Transverse colon (tissue), 4 donors: ENCODE measurements at regions not wholly inside any gene's neighbourhood (a gene's known extent, or its start where the extent isn't known, plus 50 kb on each side); places are given as distances from the start of the nearest gene placed in this dataset.

Source experiments
- DNase-seq: peaks from one replicate; pipeline ENCODE4 v3.0.0-alpha.2; 2019
- H3K27ac ChIP-seq, 4 donors: fragments of 200-600 bp; sonication (generic); 2 replicates each; pipeline ENCODE4 v1.5.1; 2016 to 2018; ENCODE audit warnings: inconsistent platforms in 4 of 4
- H3K27me3 ChIP-seq: fragments of 200-600 bp; sonication (generic); 2 replicates; pipeline ENCODE4 v1.5.1; 2017; ENCODE audit warnings: inconsistent platforms
- H3K36me3 ChIP-seq, 4 donors: fragments of 200-600 bp; sonication (generic); 2 replicates each; pipeline ENCODE4 v1.5.1; 2017 to 2019; ENCODE audit warnings: inconsistent platforms in 4 of 4
- H3K4me1 ChIP-seq, 4 donors: fragments of 200-600 bp; sonication (generic); 2 replicates each; pipeline ENCODE4 v1.5.1; 2017 to 2020; ENCODE audit warnings: inconsistent platforms in 4 of 4
- H3K4me3 ChIP-seq, 4 donors: fragments of 200-600 bp; sonication (generic); 1 replicate in 1 of 4; 2 replicates in 3 of 4; pipeline versions ENCODE4 v1.5.1 to v1.6.1; 2017 to 2019; ENCODE audit warnings: inconsistent platforms in 4 of 4
- H3K9me3 ChIP-seq, 2 donors: fragments of 200-600 bp; sonication (generic); 2 replicates each; pipeline ENCODE4 v1.5.1; 2017 to 2019; ENCODE audit warnings: inconsistent platforms in 2 of 2
- EP300 ChIP-seq: sonication (generic); formaldehyde crosslinking; IDR thresholded peaks from one replicate; pipeline ENCODE4 v1.6.1; 2017; ENCODE audit warnings: antibody characterized with exemption, low read depth
- POLR2A ChIP-seq: fragments of 450-650 bp; IDR thresholded peaks from one replicate; pipeline ENCODE4 v1.6.1; 2016; ENCODE audit warnings: antibody characterized with exemption, mild to moderate bottlenecking, moderate library complexity
- POLR2AphosphoS5 ChIP-seq, 3 donors: sonication (generic); formaldehyde crosslinking; IDR thresholded peaks; one replicate each; pipeline ENCODE4 v1.6.1; 2016; ENCODE audit warnings: antibody characterized with exemption in 3 of 3
- WGBS, 2 donors: methylation state at CpG; one replicate each; pipeline ENCODE4 v1.1.5; 2018; ENCODE audit warnings: low coverage in 1 of 2; 5-methylcytosine and 5-hydroxymethylcytosine counted together
- in situ Hi-C, 4 donors: fragments of 200-750 bp; cut with MboI; loops; one replicate each; pipeline versions ENCODE4 v1.15.0 to v1.15.1; 2017; ENCODE audit warnings: low sequenced_read_pairs in 3 of 4, low pct_ligation_motif_present in 1 of 4, low pct_unique_long_range_greater_than_20kb in 1 of 4
- intact Hi-C: fragments of 100-400 bp; cut with DNase I; formaldehyde crosslinking; loops from one replicate; pipeline ENCODE4 v1.15.1; 2023; ENCODE audit warnings: low total_unique reads
- TF ChIP-seq, protein P1 (sequence below), 5 experiments: fragments of 200-600 bp in 3 of 5; fragments of 450-650 bp in 2 of 5; sonication (generic) in 3 of 5; IDR thresholded peaks; 1 replicate in 2 of 5; 2 replicates in 3 of 5; pipeline ENCODE4 v1.5.1; 2016 to 2017; ENCODE audit warnings: antibody characterized with exemption in 5 of 5, inconsistent platforms in 3 of 5, mild to moderate bottlenecking in 2 of 5, moderate library complexity in 1 of 5

DNA sequence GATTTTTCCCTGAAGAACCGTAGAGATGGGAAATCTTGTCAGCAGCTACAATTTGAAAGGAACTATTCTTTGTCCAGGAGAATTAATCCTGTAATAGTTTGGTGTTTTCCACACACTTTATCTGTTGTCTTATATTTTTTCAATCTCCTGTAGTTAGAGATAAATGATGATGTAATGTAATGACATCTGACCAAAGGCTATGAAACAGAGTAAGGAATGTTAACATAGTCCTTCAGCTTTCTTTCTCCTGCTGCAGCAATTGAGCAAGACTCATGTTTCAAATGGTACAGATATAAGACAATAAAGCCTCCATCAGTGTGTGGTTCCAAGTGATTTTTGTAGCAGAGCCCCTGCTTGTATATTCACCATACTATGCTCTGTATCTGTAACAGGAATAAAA lies 1028.4 kb downstream of the SI start:
- TF ChIP-seq, protein P1, sequence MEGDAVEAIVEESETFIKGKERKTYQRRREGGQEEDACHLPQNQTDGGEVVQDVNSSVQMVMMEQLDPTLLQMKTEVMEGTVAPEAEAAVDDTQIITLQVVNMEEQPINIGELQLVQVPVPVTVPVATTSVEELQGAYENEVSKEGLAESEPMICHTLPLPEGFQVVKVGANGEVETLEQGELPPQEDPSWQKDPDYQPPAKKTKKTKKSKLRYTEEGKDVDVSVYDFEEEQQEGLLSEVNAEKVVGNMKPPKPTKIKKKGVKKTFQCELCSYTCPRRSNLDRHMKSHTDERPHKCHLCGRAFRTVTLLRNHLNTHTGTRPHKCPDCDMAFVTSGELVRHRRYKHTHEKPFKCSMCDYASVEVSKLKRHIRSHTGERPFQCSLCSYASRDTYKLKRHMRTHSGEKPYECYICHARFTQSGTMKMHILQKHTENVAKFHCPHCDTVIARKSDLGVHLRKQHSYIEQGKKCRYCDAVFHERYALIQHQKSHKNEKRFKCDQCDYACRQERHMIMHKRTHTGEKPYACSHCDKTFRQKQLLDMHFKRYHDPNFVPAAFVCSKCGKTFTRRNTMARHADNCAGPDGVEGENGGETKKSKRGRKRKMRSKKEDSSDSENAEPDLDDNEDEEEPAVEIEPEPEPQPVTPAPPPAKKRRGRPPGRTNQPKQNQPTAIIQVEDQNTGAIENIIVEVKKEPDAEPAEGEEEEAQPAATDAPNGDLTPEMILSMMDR (IDR thresholded peaks at IDR 0.05) = no peak
- TF ChIP-seq POLR2A (no peak), POLR2AphosphoS5 (IDR thresholded peaks at IDR 0.05) (no peak), EP300 (no peak)
- Histone ChIP-seq H3K36me3 (no peaks in the 10 kb centered on the region), H3K27ac (no peak overlapping the region), H3K27me3 (no peaks in the 10 kb centered on the region), H3K4me3 (no peak overlapping the region), H3K9me3 (no peaks in the 10 kb centered on the region), H3K4me1 (no peaks in the 10 kb centered on the region)
- WGBS, 2 donors = 70 to 75% methylated on average over 1 of the region's 1 CpG
- in situ Hi-C loops = no loop called here
- intact Hi-C loops = no loop called here
- DNase-seq = no peak

DNA sequence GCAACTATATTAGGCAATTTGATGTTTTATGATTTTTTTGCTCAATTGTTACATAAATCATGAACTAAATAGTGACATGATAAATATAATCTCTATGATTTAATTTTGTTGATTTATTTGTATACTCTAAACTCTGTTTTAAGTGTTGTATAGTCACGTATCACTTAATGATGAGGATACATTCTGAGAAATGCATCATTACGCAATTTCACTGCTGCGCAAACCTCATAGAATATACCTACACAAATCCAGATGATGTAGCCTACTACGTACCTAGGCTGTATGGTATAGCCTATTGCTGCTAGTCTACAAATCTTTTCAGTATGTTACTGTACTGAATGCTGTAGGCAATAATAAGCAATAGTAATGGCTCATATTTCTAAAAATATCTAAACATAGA lies 1029.8 kb downstream of the SI start:
- no peak overlapping the region for H3K4me3 ChIP-seq
- H3K4me1 ChIP-seq = no peaks in the 10 kb centered on the region
- in situ Hi-C loops = no loop called here
- intact Hi-C loops = no loop called here
- 87 to 92% methylated on average over 4 of the region's 4 CpGs for WGBS, 2 donors
- no peaks in the 10 kb centered on the region for H3K27me3 ChIP-seq
- TF ChIP-seq EP300 = no peak
- TF ChIP-seq, protein P1 (IDR thresholded peaks at IDR 0.05) = no peak
- TF ChIP-seq POLR2A = no peak
- no peak for TF ChIP-seq POLR2AphosphoS5 (IDR thresholded peaks at IDR 0.05)
- H3K27ac ChIP-seq = no peak overlapping the region
- DNase-seq = no peak
- H3K9me3 ChIP-seq = no peaks in the 10 kb centered on the region
- H3K36me3 ChIP-seq = no peaks in the 10 kb centered on the region

DNA sequence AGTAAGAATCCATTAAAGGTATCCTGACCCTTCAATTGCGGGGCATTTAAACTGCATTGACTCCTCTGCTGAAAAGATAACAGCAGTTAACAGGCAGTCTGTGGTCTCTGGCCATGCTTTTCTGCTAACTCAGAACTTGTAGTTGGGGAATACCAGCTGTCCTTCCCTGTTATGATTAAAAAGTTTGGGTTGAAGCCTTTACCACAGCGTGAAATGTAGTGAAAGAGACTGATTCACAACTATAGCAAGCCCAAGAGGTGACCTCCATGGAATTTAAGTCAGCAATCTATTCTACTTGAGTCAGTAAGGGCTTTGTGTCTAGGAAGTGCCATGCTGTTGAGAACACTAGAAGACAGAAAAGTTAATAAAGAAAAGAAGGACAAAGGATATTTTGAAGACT lies 1037.3 kb downstream of the SI start:
- DNase-seq = no peak
- intact Hi-C loops = no loop called here
- in situ Hi-C loops = no loop called here
- H3K4me1 ChIP-seq = no peaks in the 10 kb centered on the region
- peaks cover 0 to 2% of the 10 kb centered on the region in 2 donors for H3K9me3 ChIP-seq
- H3K27ac ChIP-seq = no peak overlapping the region
- TF ChIP-seq, protein P1 (IDR thresholded peaks at IDR 0.05) = no peak
- TF ChIP-seq POLR2A = no peak
- no peaks in the 10 kb centered on the region for H3K27me3 ChIP-seq
- no peak overlapping the region for H3K4me3 ChIP-seq
- WGBS, 2 donors = 25 to 60% methylated on average over 1 to 2 of the region's 2 CpGs
- no peaks in the 10 kb centered on the region for H3K36me3 ChIP-seq

DNA sequence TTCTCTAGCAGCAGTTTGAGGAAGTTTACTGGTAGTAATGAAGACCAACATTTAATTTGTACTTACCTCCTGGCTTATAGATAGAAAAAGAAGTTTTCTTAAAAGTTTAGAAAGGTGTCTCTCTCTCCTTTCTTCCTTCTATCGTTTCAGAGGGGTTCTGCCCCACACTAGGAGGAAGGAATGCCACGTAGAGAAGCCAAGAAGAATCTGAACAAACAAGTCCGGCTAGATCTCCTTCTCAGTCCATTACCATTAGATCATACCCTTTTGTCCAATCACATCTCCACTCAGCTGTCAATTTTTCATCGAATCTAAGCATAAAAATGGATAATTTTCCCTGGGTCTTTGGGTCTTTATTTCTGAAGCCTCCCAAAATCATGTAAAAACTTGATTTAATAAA lies 1048.1 kb downstream of the SI start:
- intact Hi-C loops (no loop called here), in situ Hi-C loops (no loop called here)
- TF ChIP-seq POLR2A (no peak), POLR2AphosphoS5 (IDR thresholded peaks at IDR 0.05) (no peak), EP300 (no peak)
- TF ChIP-seq, protein P1 (IDR thresholded peaks at IDR 0.05) = no peak
- Histone ChIP-seq H3K9me3 (no peaks in the 10 kb centered on the region), H3K27me3 (no peaks in the 10 kb centered on the region), H3K4me1 (no peaks in the 10 kb centered on the region), H3K4me3 (no peak overlapping the region), H3K27ac (no peak overlapping the region), H3K36me3 (no peaks in the 10 kb centered on the region)
- DNase-seq = no peak
- WGBS, 2 donors = 41 to 57% methylated on average over 4 of the region's 4 CpGs
